ENCODE measurements at regions not wholly inside any gene's neighbourhood (a gene's known extent, or its start where the extent isn't known, plus 50 kb on each side); places are given as distances from the start of the nearest gene placed in this dataset.

DNA sequence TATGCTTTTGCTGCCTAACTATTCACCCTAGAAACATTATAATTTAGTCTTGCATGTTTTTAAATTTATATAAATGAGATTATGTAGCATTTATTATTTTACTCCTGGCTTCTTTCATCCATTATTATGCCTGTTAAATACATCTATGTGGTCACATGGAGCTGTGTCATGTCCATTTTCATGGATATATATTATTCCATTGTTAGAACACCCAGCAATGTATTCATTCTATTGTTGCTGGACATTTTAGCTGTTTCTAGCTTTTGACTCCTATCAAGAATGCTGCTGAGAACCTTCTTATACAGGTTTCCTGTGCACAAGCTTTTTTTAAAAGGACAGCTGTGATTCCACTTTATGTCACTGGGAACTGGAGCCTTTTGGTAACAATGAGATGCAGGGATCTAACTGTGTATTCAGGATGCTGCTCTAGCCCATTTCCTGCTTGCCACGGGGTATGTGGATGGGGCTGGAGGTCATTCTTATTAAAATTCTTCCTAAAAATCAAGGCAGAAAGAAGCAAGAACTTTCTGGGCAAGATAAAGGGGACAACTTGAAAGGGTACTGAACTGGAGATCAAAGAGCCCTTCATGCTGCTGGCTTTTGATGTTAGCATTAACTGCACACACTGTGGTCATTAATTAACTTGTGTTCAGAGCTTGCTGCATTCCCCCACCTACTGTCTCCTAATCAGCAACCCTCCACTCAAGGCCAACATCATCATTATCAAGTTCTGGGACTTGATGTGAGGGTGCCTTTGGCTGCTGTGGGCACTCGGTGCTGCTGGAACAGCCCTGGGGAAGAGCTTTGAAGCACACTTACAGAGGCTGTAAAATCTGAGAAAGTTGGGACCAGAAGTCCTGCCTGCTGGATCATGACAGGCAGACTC is 96.6 kb upstream of the AKIRIN2 start:
- FAIRE-seq: no peak

DNA sequence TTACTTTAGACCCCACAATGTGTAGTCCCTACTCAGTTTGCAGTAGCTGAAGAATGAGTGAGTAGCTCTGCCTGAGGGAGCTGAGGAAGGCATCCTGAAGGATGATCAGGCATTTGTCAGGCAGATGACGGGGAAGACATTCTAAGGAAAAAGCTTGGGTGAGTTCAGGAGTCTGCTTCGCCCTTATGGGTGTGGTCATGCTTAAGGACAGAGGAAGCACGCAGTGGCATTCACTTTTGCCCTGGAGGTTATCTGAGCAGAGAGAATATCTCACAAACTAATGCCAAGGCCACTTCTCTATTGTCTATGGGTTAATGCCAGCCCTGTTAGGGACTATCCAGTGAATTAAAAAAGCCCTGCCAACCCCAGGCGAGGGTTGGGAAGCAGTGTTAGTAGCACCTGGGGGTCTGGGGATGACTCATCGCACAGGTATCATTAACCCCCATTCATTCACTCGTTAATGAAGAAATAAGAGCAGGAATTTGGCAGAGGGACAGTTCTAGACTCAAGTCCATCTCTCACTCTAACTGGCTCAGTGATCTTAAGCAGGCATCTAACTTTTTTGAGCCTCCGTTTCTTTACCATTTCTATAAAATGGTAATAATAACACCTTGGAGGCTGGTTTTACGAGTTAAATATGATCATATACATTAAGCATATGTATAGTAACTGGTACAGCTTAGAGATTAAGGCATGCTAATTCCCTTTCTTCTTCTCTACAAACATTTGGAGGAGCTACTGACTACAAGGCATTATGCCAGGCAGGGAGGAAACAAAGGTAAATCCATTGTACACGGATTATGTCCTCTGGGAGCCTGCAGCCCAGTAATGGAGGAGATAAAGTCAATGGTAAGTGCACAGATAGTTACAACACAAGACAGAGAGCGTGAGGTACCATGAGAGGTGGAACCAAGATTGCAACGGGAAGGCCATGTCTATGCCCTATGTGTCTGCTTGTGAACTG is 93.2 kb upstream of the AKIRIN2 start:
- FAIRE-seq: no peak

GRCh38 chr6:87793315-87793714 is 91.3 kb upstream of the AKIRIN2 start:
- no peak for FAIRE-seq

GRCh38 chr6:87791982-87792381 is 89.9 kb upstream of the AKIRIN2 start:
- FAIRE-seq: no peak

- FAIRE-seq: no peak
Measured at GRCh38 chr6:87791485-87791884, 89.5 kb upstream of the AKIRIN2 start.

GRCh38 chr6:87791029-87791428 is 89.0 kb upstream of the AKIRIN2 start:
- no peak for FAIRE-seq

- FAIRE-seq: no peak
Measured at GRCh38 chr6:87789900-87790290, 87.9 kb upstream of the AKIRIN2 start.

DNA sequence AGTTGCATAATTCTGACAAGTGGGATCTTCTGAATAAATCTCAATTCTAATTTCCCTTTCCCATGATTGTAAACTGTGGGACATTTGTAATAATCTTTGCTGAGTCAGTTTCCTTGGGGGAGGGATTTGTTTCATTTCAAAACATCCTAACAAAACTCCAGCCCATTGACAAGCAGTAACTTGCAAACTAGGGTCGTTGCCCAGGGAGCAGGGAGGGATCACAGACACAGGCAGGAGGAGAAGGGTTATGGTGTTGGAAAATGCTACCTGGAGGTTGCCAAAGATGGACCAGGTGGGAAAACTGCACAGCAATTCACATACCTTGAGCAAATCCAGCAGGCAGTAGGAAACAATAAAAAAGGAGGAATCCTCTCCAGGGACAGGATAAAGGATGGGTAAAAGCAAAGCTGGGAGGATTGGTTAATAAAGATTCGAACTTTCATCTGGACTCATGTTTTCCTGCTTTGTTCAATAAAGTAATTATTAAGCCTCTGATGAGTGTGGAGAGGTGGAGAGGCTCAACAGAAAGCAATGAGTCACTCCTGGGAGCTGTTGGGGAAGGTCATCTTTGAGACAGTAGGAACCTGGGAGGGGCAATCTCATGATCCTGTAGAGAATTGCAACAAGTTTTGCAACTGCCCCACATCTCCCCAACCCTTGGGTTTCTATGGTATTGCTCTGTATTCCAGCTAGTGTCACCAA is 87.3 kb upstream of the AKIRIN2 start:
- FAIRE-seq: no peak

DNA sequence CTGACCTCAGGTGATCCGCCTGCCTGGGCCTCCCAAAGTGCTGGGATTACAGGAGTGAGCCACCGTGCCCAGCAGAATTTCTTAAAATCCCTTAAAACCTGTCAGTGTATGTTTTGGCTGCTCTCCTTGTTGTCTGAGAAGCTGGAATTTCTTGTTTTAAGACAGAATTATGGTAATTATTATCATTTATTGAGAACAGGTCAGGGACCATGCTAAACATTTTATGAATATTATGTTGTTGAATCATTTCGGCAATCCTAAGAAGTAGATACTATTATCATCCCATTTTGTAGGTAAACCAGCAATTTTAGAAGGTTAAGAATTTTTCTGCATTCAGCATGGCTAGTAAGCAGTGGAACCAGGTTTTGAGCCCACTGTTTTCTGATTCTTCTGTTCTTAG is 86.1 kb upstream of the AKIRIN2 start:
- no peak for FAIRE-seq

GRCh38 chr6:87785229-87785862 is 83.3 kb upstream of the AKIRIN2 start:
- no peak for FAIRE-seq

- FAIRE-seq: no peak
Measured at GRCh38 chr6:87784690-87785089, 82.7 kb upstream of the AKIRIN2 start.

GRCh38 chr6:87784051-87784450 is 82.0 kb upstream of the AKIRIN2 start:
- FAIRE-seq: no peak

DNA sequence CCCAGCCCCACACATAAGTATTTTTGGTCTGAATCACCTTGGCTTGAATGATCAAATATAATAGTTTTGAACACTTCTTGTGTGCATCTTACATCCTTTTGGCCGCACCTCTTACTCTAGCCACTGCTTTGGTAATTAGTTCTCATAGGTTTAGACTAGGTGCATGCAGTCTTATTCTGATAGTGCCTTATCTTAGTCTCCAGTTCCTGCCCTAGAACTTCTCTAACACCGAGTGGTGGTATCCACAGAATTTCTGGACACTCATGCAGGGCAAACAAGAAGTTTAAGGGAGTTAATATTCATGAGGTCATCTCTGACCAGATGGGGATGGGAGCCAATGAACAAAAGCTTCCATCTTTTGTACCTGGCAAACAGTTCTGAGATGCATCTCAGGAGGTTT is 77.5 kb upstream of the AKIRIN2 start:
- no peak for FAIRE-seq

- no peak for FAIRE-seq
Measured at GRCh38 chr6:87772597-87773530, 70.8 kb upstream of the AKIRIN2 start.

- no peak for FAIRE-seq
Measured at GRCh38 chr6:87767478-87767877, 65.4 kb upstream of the AKIRIN2 start.

GRCh38 chr6:87766211-87766610 is 64.2 kb upstream of the AKIRIN2 start:
- FAIRE-seq: no peak

DNA sequence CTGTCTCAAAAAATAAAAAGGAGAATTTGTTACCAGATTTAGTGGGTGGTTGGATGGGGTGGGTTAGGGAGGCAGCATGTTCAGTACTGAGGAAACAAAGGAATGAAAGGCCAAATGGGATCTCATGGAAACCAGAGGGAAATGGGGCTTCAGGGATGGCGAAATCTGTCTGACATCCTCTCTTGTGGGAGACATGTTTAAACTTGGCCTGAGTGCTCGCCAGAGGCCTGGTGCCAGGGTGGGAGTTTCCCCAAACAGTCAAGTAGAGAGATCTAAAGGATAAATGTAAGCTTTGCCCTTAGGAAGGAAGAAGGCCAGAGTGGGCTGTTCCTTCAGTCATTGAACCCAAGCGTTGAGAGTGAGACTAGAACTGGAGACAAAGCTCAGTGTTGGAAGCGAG is 61.9 kb upstream of the AKIRIN2 start:
- no peak for FAIRE-seq

- FAIRE-seq: no peak
Measured at GRCh38 chr6:87763276-87763675, 61.2 kb upstream of the AKIRIN2 start.

- peak; percentile 54 for FAIRE-seq
Measured at GRCh38 chr6:87762116-87762515, 60.1 kb upstream of the AKIRIN2 start.

- no peak for FAIRE-seq
Measured at GRCh38 chr6:87757792-87758191, 55.8 kb upstream of the AKIRIN2 start.

GRCh38 chr6:87756858-87757257 is 54.8 kb upstream of the AKIRIN2 start:
- no peak for FAIRE-seq
